DMS114 treated with DMSO at 0.1 percent for 48 hours (cell line): ENCODE measurements at regions not wholly inside any gene's neighbourhood (a gene's known extent, or its start where the extent isn't known, plus 50 kb on each side); places are given as distances from the start of the nearest gene placed in this dataset.

Experiments
- DNase-seq: peaks from one replicate; lab custom pipeline; 2025; ENCODE audit not compliant: unreplicated experiment; lab: John Stamatoyannopoulos, UW

GRCh38 chr5:155068616-155069100 lies 55.1 kb downstream of the KIF4B start:
- no peak for DNase-seq

GRCh38 chr5:155069961-155070360 lies 56.4 kb downstream of the KIF4B start:
- no peak for DNase-seq

GRCh38 chr5:155070781-155071180 lies 57.2 kb downstream of the KIF4B start:
- no peak for DNase-seq

- DNase-seq: no peak
Observed at GRCh38 chr5:155076379-155076778, 62.8 kb downstream of the KIF4B start.

GRCh38 chr5:155079698-155080097 lies 66.1 kb downstream of the KIF4B start:
- DNase-seq: no peak

GRCh38 chr5:155080721-155081120 lies 67.2 kb downstream of the KIF4B start:
- no peak for DNase-seq

- no peak for DNase-seq
Observed at GRCh38 chr5:155081618-155082017, 68.1 kb downstream of the KIF4B start.

- no peak for DNase-seq
Observed at GRCh38 chr5:155082401-155082800, 68.8 kb downstream of the KIF4B start.

- DNase-seq: no peak
Observed at GRCh38 chr5:155085282-155085989, 71.9 kb downstream of the KIF4B start.

- no peak for DNase-seq
Observed at GRCh38 chr5:155087036-155087435, 73.5 kb downstream of the KIF4B start.

- DNase-seq: no peak
Observed at GRCh38 chr5:155088811-155089210, 75.3 kb downstream of the KIF4B start.

GRCh38 chr5:155089643-155090042 lies 76.1 kb downstream of the KIF4B start:
- DNase-seq: no peak

- no peak for DNase-seq
Observed at GRCh38 chr5:155091063-155091648, 77.6 kb downstream of the KIF4B start.

- no peak for DNase-seq
Observed at GRCh38 chr5:155091768-155092717, 78.5 kb downstream of the KIF4B start.

- no peak for DNase-seq
Observed at GRCh38 chr5:155094455-155094854, 80.9 kb downstream of the KIF4B start.

- DNase-seq: no peak
Observed at GRCh38 chr5:155097995-155098394, 84.4 kb downstream of the KIF4B start.

GRCh38 chr5:155098433-155098832 lies 84.9 kb downstream of the KIF4B start:
- DNase-seq: no peak

- DNase-seq: no peak
Observed at GRCh38 chr5:155101697-155102096, 88.1 kb downstream of the KIF4B start.

- DNase-seq: no peak
Observed at GRCh38 chr5:155103146-155103545, 89.6 kb downstream of the KIF4B start.

GRCh38 chr5:155104441-155104840 lies 90.9 kb downstream of the KIF4B start:
- DNase-seq: no peak

- DNase-seq: no peak
Observed at GRCh38 chr5:155106221-155106620, 92.7 kb downstream of the KIF4B start.

- DNase-seq: no peak
Observed at GRCh38 chr5:155113888-155114287, 100.3 kb downstream of the KIF4B start.
